Middle frontal gyrus (tissue), 1 donor: ENCODE measurements at regions not wholly inside any gene's neighbourhood (a gene's known extent, or its start where the extent isn't known, plus 50 kb on each side); places are given as distances from the start of the nearest gene placed in this dataset.

ENCODE experiments used
- DNase-seq: peaks from one replicate; pipeline ENCODE4 v3.0.0-alpha.2; 2015; ENCODE audit warnings: low spot score; ENCODE audit errors: extremely low spot score

- DNase-seq: no peak
Observed at GRCh38 chr14:97417331-97417730, 620.1 kb downstream of the VRK1 start.

GRCh38 chr14:97420211-97420610 is 623.0 kb downstream of the VRK1 start:
- DNase-seq: no peak

- DNase-seq: no peak
Observed at GRCh38 chr14:97426776-97427175, 629.6 kb downstream of the VRK1 start.

- no peak for DNase-seq
Observed at GRCh38 chr14:97428808-97429440, 631.7 kb downstream of the VRK1 start.

- DNase-seq: no peak
Observed at GRCh38 chr14:97432586-97432985, 635.4 kb downstream of the VRK1 start.

GRCh38 chr14:97441740-97442362 is 644.7 kb downstream of the VRK1 start:
- no peak for DNase-seq

GRCh38 chr14:97442363-97442762 is 645.2 kb downstream of the VRK1 start:
- no peak for DNase-seq

GRCh38 chr14:97443412-97443811 is 646.2 kb downstream of the VRK1 start:
- no peak for DNase-seq

- DNase-seq: no peak
Observed at GRCh38 chr14:97444248-97444647, 647.1 kb downstream of the VRK1 start.

GRCh38 chr14:97445367-97445766 is 648.2 kb downstream of the VRK1 start:
- DNase-seq: no peak

- no peak for DNase-seq
Observed at GRCh38 chr14:97446087-97446486, 648.9 kb downstream of the VRK1 start.

GRCh38 chr14:97452314-97452713 is 655.1 kb downstream of the VRK1 start:
- no peak for DNase-seq

- DNase-seq: no peak
Observed at GRCh38 chr14:97453991-97454390, 656.8 kb downstream of the VRK1 start.

- no peak for DNase-seq
Observed at GRCh38 chr14:97456462-97456861, 659.3 kb downstream of the VRK1 start.

- DNase-seq: no peak
Observed at GRCh38 chr14:97456958-97457357, 659.8 kb downstream of the VRK1 start.

GRCh38 chr14:97457575-97458085 is 660.4 kb downstream of the VRK1 start:
- DNase-seq: no peak

GRCh38 chr14:97458255-97458654 is 661.1 kb downstream of the VRK1 start:
- no peak for DNase-seq

GRCh38 chr14:97458661-97459579 is 661.7 kb downstream of the VRK1 start:
- no peak for DNase-seq

- no peak for DNase-seq
Observed at GRCh38 chr14:97462081-97462480, 664.9 kb downstream of the VRK1 start.

GRCh38 chr14:97468220-97468619 is 671.0 kb downstream of the VRK1 start:
- DNase-seq: no peak

- DNase-seq: no peak
Observed at GRCh38 chr14:97477353-97477752, 680.2 kb downstream of the VRK1 start.

- no peak for DNase-seq
Observed at GRCh38 chr14:97485201-97485600, 688.0 kb downstream of the VRK1 start.
